B cell (primary cell): ENCODE measurements at regions not wholly inside any gene's neighbourhood (a gene's known extent, or its start where the extent isn't known, plus 50 kb on each side); places are given as distances from the start of the nearest gene placed in this dataset.

Experiments
- ATAC-seq: fragments of 200-7000 bp; cut with Tn5 transposase; one replicate; pipeline ENCODE4 v1.10.0; 2021; ENCODE audit warnings: low read depth, mild to moderate bottlenecking, moderate number of reproducible peaks, moderate library complexity
- CTCF ChIA-PET: fragments of 350-600 bp; sonication (Branson Sonifier 250); formaldehyde crosslinking; loops from one replicate; lab custom pipeline; 2021; ENCODE audit warnings: antibody characterized with exemption, inconsistent platforms; lab: Charles Lee
- POLR2A ChIA-PET: fragments of 350-600 bp; sonication (Branson Sonifier 250); formaldehyde crosslinking; loops from one replicate; lab custom pipeline; 2021; ENCODE audit warnings: antibody characterized with exemption; lab: Charles Lee
- DNase-seq: peaks from one replicate; pipeline ENCODE4 v3.0.0; 2013
- H2AFZ ChIP-seq: 2 replicates; pipeline ENCODE4 v1.6.1; 2012; ENCODE audit warnings: mild to moderate bottlenecking, low read depth, low read length; ENCODE audit not compliant: insufficient read depth, poor library complexity, severe bottlenecking
- H3K27ac ChIP-seq, 2 donors: 1 replicate in 1 of 2; 2 replicates in 1 of 2; pipeline ENCODE4 v1.5.1; 2012 to 2013; ENCODE audit warnings: low read length in 2 of 2, mild to moderate bottlenecking in 2 of 2, moderate library complexity in 1 of 2
- H3K27me3 ChIP-seq, 4 experiments: fragments of 200-600 bp in 1 of 4; sonication (generic) in 1 of 4; replicated peaks in 1 of 4; 1 replicate in 2 of 4; 2 replicates in 2 of 4; pipeline versions ENCODE4 v1.6.1 to v1.7.0; 2013 to 2016; ENCODE audit warnings: low read length in 3 of 4, mild to moderate bottlenecking in 2 of 4, mixed read lengths in 1 of 4, moderate library complexity in 1 of 4; ENCODE audit not compliant: insufficient read depth in 4 of 4, control insufficient read depth in 3 of 4; ENCODE audit errors: control extremely low read depth in 1 of 4
- H3K36me3 ChIP-seq, 2 experiments: replicated peaks in 1 of 2; 1 replicate in 1 of 2; 2 replicates in 1 of 2; pipeline versions ENCODE4 v1.6.1 to v1.7.1; 2013; ENCODE audit warnings: low read length in 1 of 2; ENCODE audit not compliant: insufficient read depth in 2 of 2, control insufficient read depth in 1 of 2; ENCODE audit errors: control extremely low read depth in 1 of 2, extremely low read depth in 1 of 2
- H3K4me1 ChIP-seq, 2 donors: fragments of 200-600 bp in 1 of 2; sonication (generic) in 1 of 2; 1 replicate in 1 of 2; 2 replicates in 1 of 2; pipeline versions ENCODE4 v1.5.1 to v1.6.1; 2013 to 2017; ENCODE audit warnings: low read length in 2 of 2; ENCODE audit not compliant: control insufficient read depth in 2 of 2, insufficient read depth in 2 of 2
- H3K4me2 ChIP-seq: replicated peaks from 2 replicates; pipeline ENCODE3; 2012; ENCODE audit warnings: mild to moderate bottlenecking, low read depth, low read length; ENCODE audit not compliant: poor library complexity, severe bottlenecking
- H3K4me3 ChIP-seq, 5 experiments: fragments of 200-600 bp in 1 of 5; sonication (generic) in 1 of 5; 1 replicate in 3 of 5; 2 replicates in 2 of 5; pipeline versions ENCODE4 v1.5.1 to v1.7.0; 2011 to 2016; ENCODE audit warnings: low read length in 4 of 5, mild to moderate bottlenecking in 4 of 5, low read depth in 2 of 5, control low read depth in 1 of 5, moderate library complexity in 1 of 5; ENCODE audit not compliant: insufficient read depth in 1 of 5; ENCODE audit errors: control extremely low read depth in 1 of 5, extremely low read depth in 1 of 5
- H3K79me2 ChIP-seq: fragments of 200-600 bp; sonication (generic); one replicate; pipeline ENCODE4 v1.6.0; 2016; ENCODE audit warnings: low read length; ENCODE audit not compliant: control insufficient read depth, insufficient read depth
- H3K9ac ChIP-seq: fragments of 200-600 bp; sonication (generic); 2 replicates; pipeline ENCODE4 v1.6.1; 2017; ENCODE audit warnings: mild to moderate bottlenecking, low read length, moderate library complexity
- H3K9me3 ChIP-seq, 3 donors: one replicate each; pipeline versions ENCODE4 v1.6.1 to v1.7.1; 2013; ENCODE audit warnings: low read length in 2 of 3; ENCODE audit not compliant: control insufficient read depth in 2 of 3, insufficient read depth in 1 of 3; ENCODE audit errors: control extremely low read depth in 1 of 3
- H4K20me1 ChIP-seq: 2 replicates; pipeline ENCODE4 v1.6.0; 2012; ENCODE audit warnings: mild to moderate bottlenecking, low read length; ENCODE audit not compliant: insufficient read depth, control insufficient read depth, poor library complexity, severe bottlenecking
- H3K27ac Mint-ChIP-seq: one replicate; pipeline ENCODE4 v1.8.0; 2021; ENCODE audit warnings: mixed read lengths
- H3K27me3 Mint-ChIP-seq: one replicate; pipeline ENCODE4 v1.8.0; 2021; ENCODE audit warnings: mixed read lengths
- H3K4me1 Mint-ChIP-seq: one replicate; pipeline ENCODE4 v1.8.0; 2021; ENCODE audit warnings: mixed read lengths
- H3K4me3 Mint-ChIP-seq: one replicate; pipeline ENCODE4 v1.8.0; 2021; ENCODE audit warnings: mixed read lengths
- H3K9me3 Mint-ChIP-seq: one replicate; pipeline ENCODE4 v1.8.0; 2022; ENCODE audit warnings: mixed read lengths; ENCODE audit not compliant: insufficient read depth
- EZH2 ChIP-seq: IDR thresholded peaks from 2 replicates; pipeline ENCODE4 v1.6.1; 2012; ENCODE audit warnings: borderline replicate concordance, low read depth, mild to moderate bottlenecking, moderate library complexity, low read length; ENCODE audit not compliant: insufficient read depth, poor library complexity, severe bottlenecking
- WGBS: methylation state at CpG from one replicate; pipeline ENCODE4 v1.1.5; 2013; ENCODE audit warnings: missing lambda C conversion rate; ENCODE audit not compliant: insufficient coverage; 5-methylcytosine and 5-hydroxymethylcytosine counted together
- intact Hi-C: fragments of 100-400 bp; cut with micrococcal nuclease; formaldehyde crosslinking; loops from one replicate; pipeline ENCODE4 v1.10.0; 2022
- TF ChIP-seq, protein P1 (sequence below): fragments of 200-600 bp; IDR thresholded peaks from one replicate; pipeline ENCODE4 v1.8.0; 2022; ENCODE audit warnings: antibody characterized with exemption, mild to moderate bottlenecking

DNA sequence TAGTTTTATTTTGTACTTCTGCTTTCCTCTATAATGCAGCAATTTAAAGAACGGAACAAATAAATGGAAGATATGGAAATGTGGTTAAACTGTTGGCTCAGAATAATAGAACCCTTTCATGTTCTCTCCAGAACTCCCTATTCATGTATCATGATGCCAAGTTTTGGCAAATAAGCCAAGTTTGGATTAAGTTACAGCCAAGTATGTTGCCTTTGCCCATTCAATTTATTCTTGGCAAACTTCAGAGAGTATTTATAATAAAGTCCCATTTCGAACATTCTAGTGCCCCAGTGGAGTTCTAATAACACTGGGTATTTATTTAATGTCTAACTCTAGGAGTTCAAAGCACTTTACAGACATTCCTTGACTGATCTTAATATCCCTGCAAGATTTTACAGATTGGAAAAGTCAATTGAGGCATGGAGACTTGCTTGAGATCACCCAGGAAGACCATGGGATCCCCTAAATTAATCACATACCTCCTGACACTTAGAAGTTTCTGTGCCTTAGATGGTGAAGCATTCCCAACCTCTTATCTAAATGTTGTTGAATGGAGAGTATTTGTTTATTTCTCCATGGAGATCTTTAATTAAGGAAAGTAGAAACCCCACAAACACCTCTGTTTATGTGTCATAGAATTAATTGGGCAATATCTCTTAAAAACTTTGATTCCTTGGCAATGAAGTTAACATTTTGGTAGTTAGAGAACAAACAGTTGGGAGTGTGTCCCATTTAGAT, 106.7 kb downstream of the ACKR3 start:
- H3K4me2 ChIP-seq = no peak overlapping the region
- Mint-ChIP-seq H3K27ac (no peak overlapping the region), H3K4me1 (no peaks in the 10 kb centered on the region), H3K4me3 (no peak overlapping the region), H3K9me3 (no peaks in the 10 kb centered on the region), H3K27me3 (peaks cover 19% of the 10 kb centered on the region)
- ChIA-PET CTCF (no interaction called here), POLR2A (no interaction called here)
- TF ChIP-seq, protein P1, sequence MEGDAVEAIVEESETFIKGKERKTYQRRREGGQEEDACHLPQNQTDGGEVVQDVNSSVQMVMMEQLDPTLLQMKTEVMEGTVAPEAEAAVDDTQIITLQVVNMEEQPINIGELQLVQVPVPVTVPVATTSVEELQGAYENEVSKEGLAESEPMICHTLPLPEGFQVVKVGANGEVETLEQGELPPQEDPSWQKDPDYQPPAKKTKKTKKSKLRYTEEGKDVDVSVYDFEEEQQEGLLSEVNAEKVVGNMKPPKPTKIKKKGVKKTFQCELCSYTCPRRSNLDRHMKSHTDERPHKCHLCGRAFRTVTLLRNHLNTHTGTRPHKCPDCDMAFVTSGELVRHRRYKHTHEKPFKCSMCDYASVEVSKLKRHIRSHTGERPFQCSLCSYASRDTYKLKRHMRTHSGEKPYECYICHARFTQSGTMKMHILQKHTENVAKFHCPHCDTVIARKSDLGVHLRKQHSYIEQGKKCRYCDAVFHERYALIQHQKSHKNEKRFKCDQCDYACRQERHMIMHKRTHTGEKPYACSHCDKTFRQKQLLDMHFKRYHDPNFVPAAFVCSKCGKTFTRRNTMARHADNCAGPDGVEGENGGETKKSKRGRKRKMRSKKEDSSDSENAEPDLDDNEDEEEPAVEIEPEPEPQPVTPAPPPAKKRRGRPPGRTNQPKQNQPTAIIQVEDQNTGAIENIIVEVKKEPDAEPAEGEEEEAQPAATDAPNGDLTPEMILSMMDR = no peak
- no peak for TF ChIP-seq EZH2
- H4K20me1 ChIP-seq = no peaks in the 10 kb centered on the region
- H3K36me3 ChIP-seq = no peaks in the 10 kb centered on the region
- H3K27me3 ChIP-seq = no peaks in the 10 kb centered on the region
- H3K27ac ChIP-seq = no peak overlapping the region
- intact Hi-C loops = no loop called here
- H3K4me1 ChIP-seq = no peaks in the 10 kb centered on the region
- ATAC-seq = no peak
- H3K4me3 ChIP-seq = no peak overlapping the region
- no peak overlapping the region for H2AFZ ChIP-seq
- no CpG with 5 or more reads among the region's 2 CpGs for WGBS
- no peaks in the 10 kb centered on the region for H3K9me3 ChIP-seq
- no peak for DNase-seq
- H3K79me2 ChIP-seq = no peaks in the 10 kb centered on the region
- no peak overlapping the region for H3K9ac ChIP-seq

GRCh38 chr2:236677368-236677767, 107.7 kb downstream of the ACKR3 start:
- H3K27me3 ChIP-seq = no peaks in the 10 kb centered on the region
- no peaks in the 10 kb centered on the region for H3K79me2 ChIP-seq
- WGBS = 95% methylated on average over 7 of the region's 8 CpGs
- ChIA-PET POLR2A (no interaction called here), CTCF (no interaction called here)
- Mint-ChIP-seq H3K4me3 (no peak overlapping the region), H3K4me1 (no peaks in the 10 kb centered on the region), H3K27ac (no peak overlapping the region), H3K9me3 (no peaks in the 10 kb centered on the region), H3K27me3 (peaks cover 19% of the 10 kb centered on the region)
- ATAC-seq = no peak
- no peak for TF ChIP-seq EZH2
- TF ChIP-seq, protein P1 = no peak
- H3K4me1 ChIP-seq = no peaks in the 10 kb centered on the region
- H3K4me2 ChIP-seq = no peak overlapping the region
- intact Hi-C loops = no loop called here
- H4K20me1 ChIP-seq = no peaks in the 10 kb centered on the region
- no peaks in the 10 kb centered on the region for H3K36me3 ChIP-seq
- no peak for DNase-seq
- no peak overlapping the region for H2AFZ ChIP-seq
- H3K9ac ChIP-seq = no peak overlapping the region
- no peaks in the 10 kb centered on the region for H3K9me3 ChIP-seq
- no peak overlapping the region for H3K4me3 ChIP-seq
- H3K27ac ChIP-seq = no peak overlapping the region
